MM.1S (cell line): ENCODE measurements at regions not wholly inside any gene's neighbourhood (a gene's known extent, or its start where the extent isn't known, plus 50 kb on each side); places are given as distances from the start of the nearest gene placed in this dataset.
"Not testable (repeated sequence)": the region's sequence is repeated elsewhere in the genome, so short reads cannot be mapped to it uniquely, and the experiment has no call there.

ENCODE experiments used
- DNase-seq: peaks from one replicate; pipeline ENCODE4 v3.0.0-alpha.2; 2015
- H2AFZ ChIP-seq: fragments of 300-600 bp; sonication (generic); 2 replicates; pipeline ENCODE4 v1.6.0; 2016; ENCODE audit warnings: antibody characterized with exemption, low read length
- H3F3A ChIP-seq: fragments of 300-600 bp; sonication (generic); 2 replicates; pipeline ENCODE4 v1.6.1; 2016; ENCODE audit warnings: mild to moderate bottlenecking, antibody characterized with exemption, low read length, moderate library complexity, mixed read lengths; ENCODE audit not compliant: insufficient read depth
- H3K27ac ChIP-seq: fragments of 300-600 bp; sonication (generic); 2 replicates; pipeline ENCODE4 v1.5.1; 2016; ENCODE audit warnings: mild to moderate bottlenecking, low read length
- H3K27me3 ChIP-seq: fragments of 300-600 bp; sonication (generic); replicated peaks from 2 replicates; pipeline ENCODE4 v1.6.0; 2016; ENCODE audit warnings: low read length; ENCODE audit not compliant: insufficient read depth
- H3K36me3 ChIP-seq: fragments of 300-600 bp; sonication (generic); replicated peaks from 2 replicates; pipeline ENCODE4 v1.6.1; 2016; ENCODE audit warnings: mild to moderate bottlenecking, low read length, mixed read lengths; ENCODE audit not compliant: insufficient read depth
- H3K4me1 ChIP-seq: fragments of 300-600 bp; sonication (generic); 2 replicates; pipeline ENCODE4 v1.6.1; 2016; ENCODE audit warnings: low read length, mixed read lengths
- H3K4me2 ChIP-seq: fragments of 300-600 bp; sonication (generic); 2 replicates; pipeline ENCODE4 v1.6.0; 2016; ENCODE audit warnings: low read depth, low read length
- H3K4me3 ChIP-seq: fragments of 300-600 bp; sonication (generic); 2 replicates; pipeline ENCODE4 v1.5.1; 2016; ENCODE audit warnings: low read length, mixed read lengths
- H3K79me2 ChIP-seq: fragments of 300-600 bp; sonication (generic); 2 replicates; pipeline ENCODE4 v1.6.1; 2016; ENCODE audit warnings: mixed run types, low read length, mixed read lengths
- H3K9ac ChIP-seq: fragments of 300-600 bp; sonication (generic); 2 replicates; pipeline ENCODE4 v1.6.1; 2016; ENCODE audit warnings: low read length, mixed read lengths
- H3K9me2 ChIP-seq: fragments of 300-600 bp; sonication (generic); replicated peaks from 2 replicates; pipeline ENCODE4 v1.6.1; 2016; ENCODE audit warnings: mild to moderate bottlenecking, low read length, mixed read lengths; ENCODE audit not compliant: insufficient read depth
- H3K9me3 ChIP-seq: fragments of 300-600 bp; sonication (generic); replicated peaks from 2 replicates; pipeline ENCODE4 v1.6.1; 2016; ENCODE audit warnings: mild to moderate bottlenecking, low read length, mixed read lengths; ENCODE audit not compliant: insufficient read depth
- H4K20me1 ChIP-seq: fragments of 300-600 bp; sonication (generic); 2 replicates; pipeline ENCODE4 v1.6.1; 2016; ENCODE audit warnings: mild to moderate bottlenecking, low read length, moderate library complexity, mixed read lengths; ENCODE audit not compliant: insufficient read depth
- CTCF ChIP-seq: fragments of 300-600 bp; sonication (generic); IDR thresholded peaks from 2 replicates; pipeline ENCODE4 v1.5.1; 2016; ENCODE audit warnings: antibody characterized with exemption, low read length, mixed read lengths
- EZH2 ChIP-seq: fragments of 300-600 bp; sonication (generic); optimal IDR thresholded peaks from 2 replicates; pipeline ENCODE3; 2017; ENCODE audit warnings: low read depth, mild to moderate bottlenecking, antibody characterized with exemption, low read length, mixed read lengths
- EZH2phosphoT487 ChIP-seq: fragments of 300-600 bp; sonication (generic); IDR thresholded peaks from 2 replicates; pipeline ENCODE4 v1.6.1; 2018; ENCODE audit warnings: antibody characterized with exemption, low read length

DNA sequence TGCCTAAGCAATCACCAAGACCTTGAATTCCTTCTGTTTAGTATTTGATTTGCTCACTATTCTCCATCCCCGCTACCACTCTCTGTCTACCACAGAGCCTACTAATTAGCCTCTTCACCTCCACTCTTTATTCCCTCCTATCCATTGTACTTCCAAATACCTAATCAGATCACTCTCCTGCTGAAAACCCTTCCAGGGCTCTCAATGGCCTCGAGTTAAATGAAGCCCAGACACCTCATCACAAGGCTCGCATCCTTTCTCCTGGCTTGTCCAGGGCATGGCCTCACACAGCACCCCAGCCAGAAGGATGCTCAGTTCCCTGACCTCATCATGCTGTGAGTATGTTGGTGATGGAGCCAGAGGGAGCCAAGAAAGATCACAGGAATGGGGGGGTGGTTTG is 71.4 kb upstream of the PRMT8 start:
- H3K9me2 ChIP-seq: no peaks in the 10 kb centered on the region
- no peaks in the 10 kb centered on the region for H3K36me3 ChIP-seq
- no peak overlapping the region for H2AFZ ChIP-seq
- no peak for DNase-seq
- no peaks in the 10 kb centered on the region for H3K9me3 ChIP-seq
- H3F3A ChIP-seq: no peaks in the 10 kb centered on the region
- H3K9ac ChIP-seq: no peak overlapping the region
- H3K4me3 ChIP-seq: no peak overlapping the region
- no peaks in the 10 kb centered on the region for H3K79me2 ChIP-seq
- H3K4me1 ChIP-seq: no peaks in the 10 kb centered on the region
- no peak overlapping the region for H3K27ac ChIP-seq
- H3K27me3 ChIP-seq: peaks cover 12% of the 10 kb centered on the region; the same call in 1 of the 2 replicates
- no peak overlapping the region for H3K4me2 ChIP-seq
- TF ChIP-seq EZH2: no peak
- TF ChIP-seq CTCF: no peak
- no peak for TF ChIP-seq EZH2phosphoT487
- no peaks in the 10 kb centered on the region for H4K20me1 ChIP-seq

GRCh38 chr12:3420693-3421092 is 70.3 kb upstream of the PRMT8 start:
- H3K79me2 ChIP-seq: no peaks in the 10 kb centered on the region
- H3K36me3 ChIP-seq: no peaks in the 10 kb centered on the region
- TF ChIP-seq EZH2phosphoT487: no peak
- no peak for TF ChIP-seq CTCF
- TF ChIP-seq EZH2: no peak
- DNase-seq: no peak
- H3K27me3 ChIP-seq: peaks cover 12% of the 10 kb centered on the region; the same call in 1 of the 2 replicates
- no peak overlapping the region for H3K27ac ChIP-seq
- H3K9me3 ChIP-seq: no peaks in the 10 kb centered on the region
- H3K4me3 ChIP-seq: no peak overlapping the region
- no peak overlapping the region for H3K4me2 ChIP-seq
- H4K20me1 ChIP-seq: no peaks in the 10 kb centered on the region
- no peaks in the 10 kb centered on the region for H3F3A ChIP-seq
- no peak overlapping the region for H3K9ac ChIP-seq
- no peaks in the 10 kb centered on the region for H3K9me2 ChIP-seq
- H3K4me1 ChIP-seq: no peaks in the 10 kb centered on the region
- no peak overlapping the region for H2AFZ ChIP-seq

DNA sequence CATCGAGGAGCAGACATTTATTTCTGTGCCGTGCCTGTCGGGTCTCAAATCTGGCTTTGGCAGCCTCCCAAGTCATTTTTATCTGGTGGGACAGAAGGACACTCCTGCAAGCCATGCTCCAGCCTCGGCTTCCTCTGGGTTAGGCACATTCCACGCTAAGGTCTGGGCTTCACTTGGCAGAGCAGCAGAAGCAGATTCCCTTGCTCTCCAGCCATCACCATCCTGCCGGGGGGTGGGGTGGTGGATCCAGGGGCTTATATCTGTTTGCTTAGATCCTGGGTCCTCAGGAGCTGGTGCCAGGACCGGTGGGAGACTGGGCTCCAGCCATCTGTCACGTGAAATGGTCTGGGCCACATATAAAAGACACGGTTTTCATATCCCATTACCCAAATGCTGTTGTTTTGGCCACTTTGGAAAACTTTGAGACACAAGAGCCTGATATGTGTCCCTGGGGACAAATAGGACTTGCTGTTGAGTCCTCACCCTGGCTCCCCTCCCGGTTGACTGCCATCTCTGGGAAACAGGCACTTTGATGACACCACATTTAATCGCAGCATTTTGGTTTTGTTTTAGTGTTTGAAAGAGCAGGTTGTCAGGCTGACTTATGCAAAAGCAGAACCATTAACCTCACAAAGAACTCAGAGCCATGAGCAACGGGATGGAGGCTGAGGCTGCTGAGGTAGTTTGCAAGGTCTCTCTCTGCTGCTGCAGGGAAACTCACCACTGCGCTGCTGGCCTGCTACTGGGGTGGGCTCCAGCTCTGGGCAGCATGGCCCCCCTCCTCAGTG is 69.6 kb upstream of the PRMT8 start:
- no peak overlapping the region for H3K4me3 ChIP-seq
- no peaks in the 10 kb centered on the region for H3K79me2 ChIP-seq
- H3K27ac ChIP-seq: no peak overlapping the region
- H3K9ac ChIP-seq: no peak overlapping the region
- H3K9me2 ChIP-seq: no peaks in the 10 kb centered on the region
- H3K9me3 ChIP-seq: no peaks in the 10 kb centered on the region
- peaks cover 12% of the 10 kb centered on the region; the same call in 1 of the 2 replicates for H3K27me3 ChIP-seq
- H3F3A ChIP-seq: no peaks in the 10 kb centered on the region
- DNase-seq: no peak
- H3K4me1 ChIP-seq: no peaks in the 10 kb centered on the region
- TF ChIP-seq EZH2phosphoT487 (no peak), EZH2 (no peak), CTCF (no peak)
- no peak overlapping the region for H2AFZ ChIP-seq
- no peaks in the 10 kb centered on the region for H4K20me1 ChIP-seq
- H3K36me3 ChIP-seq: no peaks in the 10 kb centered on the region
- no peak overlapping the region for H3K4me2 ChIP-seq

- H3K27ac ChIP-seq, H3K36me3 ChIP-seq, H3K9me3 ChIP-seq, H3K4me3 ChIP-seq, H3K4me2 ChIP-seq, H3K79me2 ChIP-seq, H3K9ac ChIP-seq, H3K4me1 ChIP-seq, H3K9me2 ChIP-seq, H4K20me1 ChIP-seq, H2AFZ ChIP-seq, H3F3A ChIP-seq, DNase-seq: not testable (repeated sequence)
- H3K27me3 ChIP-seq: peaks cover 12% of the 10 kb centered on the region; the same call in 1 of the 2 replicates
Measured at GRCh38 chr12:3424796-3425195, 66.2 kb upstream of the PRMT8 start.
